Activated CD4-positive, alpha-beta memory T cell treated with anti-CD3 and anti-CD28 coated beads, Interleukin-2, amount 10 ng/mL, durations not matched to agents 7 days and 5 days (primary cell): ENCODE measurements at regions not wholly inside any gene's neighbourhood (a gene's known extent, or its start where the extent isn't known, plus 50 kb on each side); places are given as distances from the start of the nearest gene placed in this dataset.

Experiments used
- CTCF ChIA-PET: fragments of 350-600 bp; sonication (Branson Sonifier 250); formaldehyde crosslinking; loops from one replicate; lab custom pipeline; 2021; ENCODE audit warnings: antibody characterized with exemption, inconsistent platforms; lab: Charles Lee
- POLR2A ChIA-PET: fragments of 350-600 bp; sonication (Branson Sonifier 250); formaldehyde crosslinking; loops from one replicate; lab custom pipeline; 2021; ENCODE audit warnings: antibody characterized with exemption; lab: Charles Lee
- DNase-seq: peaks from one replicate; pipeline ENCODE4 v3.0.0-alpha.2; 2020
- H3K27ac Mint-ChIP-seq: one replicate; pipeline ENCODE4 v1.8.0; 2021; ENCODE audit warnings: mild to moderate bottlenecking, mixed read lengths
- H3K27me3 Mint-ChIP-seq: one replicate; pipeline ENCODE4 v1.8.0; 2021; ENCODE audit warnings: mixed read lengths
- H3K36me3 Mint-ChIP-seq: one replicate; pipeline ENCODE4 v1.8.0; 2021; ENCODE audit warnings: low read depth, mixed read lengths
- H3K4me1 Mint-ChIP-seq: one replicate; pipeline ENCODE4 v1.8.0; 2021; ENCODE audit warnings: mixed read lengths
- H3K4me3 Mint-ChIP-seq: one replicate; pipeline ENCODE4 v1.8.0; 2021; ENCODE audit warnings: mild to moderate bottlenecking, mixed read lengths
- H3K9me3 Mint-ChIP-seq: one replicate; pipeline ENCODE4 v1.8.0; 2021; ENCODE audit warnings: mixed read lengths

DNA sequence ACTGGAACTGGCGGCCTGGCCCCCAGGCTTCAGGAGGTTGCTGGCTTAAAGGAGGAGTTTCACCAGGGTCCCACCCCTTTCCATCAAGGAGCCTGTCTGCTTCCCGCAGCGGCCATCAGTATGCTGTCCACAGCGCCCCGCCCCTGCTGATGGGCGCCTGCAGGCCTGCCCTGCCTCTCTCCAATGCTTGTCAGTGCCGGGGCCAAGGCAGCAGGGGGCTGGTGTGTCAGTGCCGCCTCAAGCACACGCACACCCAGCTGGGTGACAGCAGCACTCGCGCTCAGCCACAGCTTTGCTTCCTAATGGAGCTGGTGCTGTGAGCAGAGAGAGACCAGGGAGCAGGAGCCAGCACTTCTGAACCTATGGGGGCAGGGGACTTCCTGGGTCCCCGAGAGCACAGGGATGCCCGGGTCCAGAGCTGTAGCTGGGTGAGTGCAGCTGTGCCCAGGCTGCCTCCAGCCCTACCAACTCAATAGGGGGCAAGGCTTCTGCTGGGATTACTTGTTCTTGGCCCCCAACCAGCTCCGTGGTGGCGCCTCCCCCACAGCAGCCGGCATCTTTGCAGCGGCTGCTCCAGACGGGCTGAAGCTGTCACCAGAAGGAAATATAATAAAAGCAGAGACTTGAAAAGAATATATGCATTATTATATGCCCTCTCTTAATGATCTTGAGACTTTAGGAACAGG lies 377.2 kb upstream of the LRATD1 start:
- no peak overlapping the region for H3K4me3 Mint-ChIP-seq
- H3K4me1 Mint-ChIP-seq: no peaks in the 10 kb centered on the region
- no peaks in the 10 kb centered on the region for H3K27me3 Mint-ChIP-seq
- POLR2A ChIA-PET: no interaction called here
- H3K36me3 Mint-ChIP-seq: no peaks in the 10 kb centered on the region
- no peak for DNase-seq
- peaks cover 10% of the 10 kb centered on the region for H3K9me3 Mint-ChIP-seq
- CTCF ChIA-PET: no interaction called here
- no peak overlapping the region for H3K27ac Mint-ChIP-seq

DNA sequence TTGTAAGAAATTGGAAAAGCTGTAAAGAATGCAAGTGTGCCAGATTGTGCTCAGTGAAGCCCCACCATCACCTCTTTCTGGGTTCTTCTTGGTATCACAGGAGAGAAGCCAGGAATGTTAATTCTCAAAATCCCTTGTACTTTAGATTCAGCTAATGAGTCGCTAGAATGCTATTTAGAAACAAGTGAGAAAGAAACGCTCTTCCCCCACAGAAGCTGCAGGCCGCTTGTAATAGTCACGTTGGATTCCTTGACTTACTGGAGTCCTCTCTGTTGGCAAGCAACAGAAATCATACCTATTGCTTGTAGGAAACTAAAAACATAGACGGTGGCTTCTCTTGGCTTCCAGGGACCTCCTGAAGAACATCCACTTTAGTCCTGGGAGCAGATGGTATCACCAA lies 375.6 kb upstream of the LRATD1 start:
- no peaks in the 10 kb centered on the region for H3K27me3 Mint-ChIP-seq
- H3K9me3 Mint-ChIP-seq: peaks cover 10% of the 10 kb centered on the region
- ChIA-PET CTCF (no interaction called here), POLR2A (interaction anchor here (0.6 kb wide), 1 partner anchor 81 kb away, joined by 3 read pairs; no protein-coding TSS in a partner anchor)
- H3K4me3 Mint-ChIP-seq: no peak overlapping the region
- DNase-seq: no peak
- H3K36me3 Mint-ChIP-seq: no peaks in the 10 kb centered on the region
- H3K27ac Mint-ChIP-seq: no peak overlapping the region
- no peaks in the 10 kb centered on the region for H3K4me1 Mint-ChIP-seq

DNA sequence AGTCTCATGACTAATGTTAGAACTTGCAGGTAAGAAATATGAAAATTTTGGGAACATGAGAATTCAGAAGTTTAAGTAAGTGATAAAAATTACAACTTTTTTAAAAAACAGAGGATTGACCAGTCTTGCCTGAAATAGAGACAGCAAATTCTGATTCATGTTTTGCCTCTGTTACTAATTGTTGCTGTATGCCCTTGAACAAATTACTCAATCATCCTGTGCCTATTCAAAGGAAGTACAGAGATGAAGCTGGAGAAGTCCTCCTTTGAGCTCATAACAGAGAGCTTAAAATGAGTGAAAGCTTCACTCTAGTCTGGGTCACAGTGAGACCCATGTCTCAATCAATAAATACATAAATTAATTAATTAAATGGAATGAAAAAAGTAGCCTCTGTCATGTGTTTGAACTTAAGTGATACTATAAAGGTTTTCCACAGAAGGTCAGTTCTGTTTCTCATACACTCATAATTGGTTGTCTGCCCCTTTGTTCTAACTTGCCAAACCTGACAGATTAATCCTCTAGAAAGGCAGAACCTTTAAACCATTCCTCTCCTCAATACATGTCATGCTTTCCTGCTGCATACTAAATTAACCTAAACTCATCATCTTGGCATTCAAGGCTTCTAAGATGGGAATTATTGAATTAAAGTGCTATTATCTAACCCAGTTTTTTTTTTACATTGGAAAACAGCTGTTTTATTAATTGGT lies 374.6 kb upstream of the LRATD1 start:
- no peak overlapping the region for H3K27ac Mint-ChIP-seq
- peaks cover 10% of the 10 kb centered on the region for H3K9me3 Mint-ChIP-seq
- H3K4me3 Mint-ChIP-seq: no peak overlapping the region
- no peaks in the 10 kb centered on the region for H3K27me3 Mint-ChIP-seq
- ChIA-PET POLR2A (no interaction called here), CTCF (no interaction called here)
- H3K36me3 Mint-ChIP-seq: no peaks in the 10 kb centered on the region
- H3K4me1 Mint-ChIP-seq: no peaks in the 10 kb centered on the region
- no peak for DNase-seq

DNA sequence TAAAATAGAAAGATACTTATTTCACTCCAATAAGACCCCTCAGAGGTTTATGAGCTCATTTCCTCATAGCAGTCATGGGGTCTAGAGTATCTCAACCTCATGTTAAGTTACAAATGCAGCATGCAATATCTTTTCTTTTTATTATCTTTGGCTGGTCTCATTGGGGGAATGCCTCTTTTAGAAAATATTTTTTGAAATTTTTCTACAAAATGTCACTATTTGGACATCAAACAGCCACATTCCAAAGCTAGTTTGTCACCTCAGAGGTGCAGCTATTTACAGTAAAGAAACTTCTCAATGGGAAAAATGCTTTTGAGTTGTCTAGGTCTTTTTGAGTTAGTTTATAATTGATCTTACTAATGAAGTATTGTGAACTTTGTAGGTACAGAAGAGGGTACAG lies 370.7 kb upstream of the LRATD1 start:
- Mint-ChIP-seq H3K27me3 (no peaks in the 10 kb centered on the region), H3K4me3 (no peak overlapping the region), H3K4me1 (no peaks in the 10 kb centered on the region), H3K9me3 (peaks cover 10% of the 10 kb centered on the region), H3K27ac (no peak overlapping the region), H3K36me3 (no peaks in the 10 kb centered on the region)
- CTCF ChIA-PET: no interaction called here
- POLR2A ChIA-PET: no interaction called here
- DNase-seq: no peak

DNA sequence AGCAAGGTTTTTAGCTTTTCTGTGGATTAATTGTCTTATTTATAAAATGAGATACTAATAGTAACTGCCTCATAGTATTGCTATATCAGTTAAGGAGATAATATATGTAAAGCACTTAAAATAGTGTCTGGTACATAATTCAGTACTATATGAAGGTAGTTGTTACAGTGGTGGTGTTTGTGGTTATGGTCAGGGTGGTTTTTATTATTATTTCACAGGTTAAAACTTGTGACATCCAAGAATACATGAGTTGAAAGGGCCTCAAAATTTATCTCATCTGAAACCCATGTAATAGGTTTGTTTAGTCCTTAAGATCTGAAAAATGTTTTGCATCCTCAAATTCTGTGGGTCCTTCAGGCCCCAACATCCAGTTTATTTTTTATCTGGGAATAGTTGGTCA lies 369.5 kb upstream of the LRATD1 start:
- Mint-ChIP-seq H3K4me3 (no peak overlapping the region), H3K36me3 (no peaks in the 10 kb centered on the region), H3K9me3 (peaks cover 6% of the 10 kb centered on the region), H3K4me1 (no peaks in the 10 kb centered on the region), H3K27ac (no peak overlapping the region), H3K27me3 (no peaks in the 10 kb centered on the region)
- no peak for DNase-seq
- ChIA-PET CTCF (no interaction called here), POLR2A (no interaction called here)

DNA sequence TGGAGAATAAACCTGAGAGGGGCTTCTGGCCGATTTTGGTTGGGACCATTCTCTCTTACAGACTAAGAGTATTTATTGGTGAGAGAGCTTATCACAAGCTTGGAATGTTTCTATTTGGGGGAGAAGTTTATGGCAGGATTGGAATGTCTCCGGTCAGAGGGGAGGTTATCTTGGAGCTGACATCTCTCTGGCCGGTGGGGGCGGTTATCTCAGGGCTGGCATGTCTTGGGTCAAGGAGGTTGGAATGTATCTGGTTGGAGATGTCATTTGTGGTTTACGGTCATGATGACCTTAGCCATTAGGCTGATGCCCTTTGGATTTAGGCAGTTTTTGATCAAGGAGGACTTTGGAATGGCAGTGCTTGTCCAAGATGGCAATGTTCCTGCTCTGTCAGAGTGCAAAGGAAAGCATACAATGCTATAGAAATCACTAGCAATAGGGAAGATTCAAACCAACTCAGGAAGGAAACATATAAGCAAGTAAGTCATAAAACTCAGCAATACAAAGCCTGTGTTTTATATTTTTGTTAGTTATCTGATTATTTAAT lies 362.4 kb upstream of the LRATD1 start:
- POLR2A ChIA-PET: no interaction called here
- Mint-ChIP-seq H3K4me3 (no peak overlapping the region), H3K27me3 (no peaks in the 10 kb centered on the region), H3K9me3 (peaks cover 6% of the 10 kb centered on the region), H3K27ac (no peak overlapping the region), H3K36me3 (no peaks in the 10 kb centered on the region), H3K4me1 (no peaks in the 10 kb centered on the region)
- DNase-seq: no peak
- CTCF ChIA-PET: no interaction called here

DNA sequence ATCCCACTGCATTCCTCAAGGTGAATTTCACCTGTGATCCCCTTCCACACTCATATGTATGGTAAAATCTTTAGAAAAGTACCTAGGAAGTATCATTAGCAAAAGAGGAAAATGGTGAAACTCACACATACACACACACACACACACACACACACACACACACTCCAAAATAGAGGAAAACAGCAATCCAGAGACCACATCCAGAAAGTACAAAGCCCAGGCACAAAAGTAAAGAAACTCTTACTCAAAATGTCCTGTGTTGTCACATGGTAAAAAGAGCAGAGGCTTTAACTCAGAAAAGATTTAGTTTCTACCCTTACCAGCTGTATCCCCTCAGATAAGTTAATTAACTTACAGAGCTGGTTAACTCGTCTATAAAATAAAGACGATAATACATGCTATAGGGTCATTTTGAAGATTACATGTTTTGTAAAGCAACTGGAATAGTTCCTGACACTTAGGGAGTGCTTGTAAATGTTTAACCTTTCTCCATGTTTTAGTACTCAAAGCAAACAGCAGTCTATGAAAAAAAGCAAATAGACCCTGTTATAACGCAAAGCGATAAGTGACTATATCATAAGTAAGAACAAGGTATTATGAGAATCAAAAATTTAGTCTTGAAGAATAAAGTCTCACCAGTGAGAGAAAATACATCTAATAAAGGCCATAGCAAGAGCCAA lies 360.0 kb upstream of the LRATD1 start:
- DNase-seq: no peak
- H3K27ac Mint-ChIP-seq: no peak overlapping the region
- no peaks in the 10 kb centered on the region for H3K36me3 Mint-ChIP-seq
- H3K9me3 Mint-ChIP-seq: peaks cover 10% of the 10 kb centered on the region
- no peaks in the 10 kb centered on the region for H3K27me3 Mint-ChIP-seq
- no peak overlapping the region for H3K4me3 Mint-ChIP-seq
- POLR2A ChIA-PET: no interaction called here
- no peaks in the 10 kb centered on the region for H3K4me1 Mint-ChIP-seq
- CTCF ChIA-PET: no interaction called here

DNA sequence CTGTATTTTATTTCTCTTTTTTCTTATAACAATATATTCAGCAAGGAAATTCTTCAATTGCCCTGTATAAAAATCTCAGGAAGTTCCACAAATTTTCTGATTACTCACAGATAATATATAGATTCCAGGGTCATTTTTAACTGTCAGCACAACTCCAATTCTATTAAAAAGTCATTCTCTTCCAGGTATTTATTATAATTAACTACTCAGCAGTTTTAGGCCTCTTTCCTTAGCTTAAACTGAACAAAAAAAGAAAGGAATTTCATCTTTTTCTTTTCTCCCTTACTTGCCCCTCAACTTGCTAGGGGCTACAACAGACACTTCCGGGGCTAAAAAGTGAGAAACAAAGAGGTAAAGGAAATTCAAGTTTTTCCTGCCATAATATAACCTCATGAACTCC lies 358.9 kb upstream of the LRATD1 start:
- DNase-seq: no peak
- no peaks in the 10 kb centered on the region for H3K27me3 Mint-ChIP-seq
- no peak overlapping the region for H3K4me3 Mint-ChIP-seq
- ChIA-PET POLR2A (no interaction called here), CTCF (no interaction called here)
- no peak overlapping the region for H3K27ac Mint-ChIP-seq
- no peaks in the 10 kb centered on the region for H3K4me1 Mint-ChIP-seq
- H3K9me3 Mint-ChIP-seq: peaks cover 10% of the 10 kb centered on the region
- H3K36me3 Mint-ChIP-seq: no peaks in the 10 kb centered on the region

DNA sequence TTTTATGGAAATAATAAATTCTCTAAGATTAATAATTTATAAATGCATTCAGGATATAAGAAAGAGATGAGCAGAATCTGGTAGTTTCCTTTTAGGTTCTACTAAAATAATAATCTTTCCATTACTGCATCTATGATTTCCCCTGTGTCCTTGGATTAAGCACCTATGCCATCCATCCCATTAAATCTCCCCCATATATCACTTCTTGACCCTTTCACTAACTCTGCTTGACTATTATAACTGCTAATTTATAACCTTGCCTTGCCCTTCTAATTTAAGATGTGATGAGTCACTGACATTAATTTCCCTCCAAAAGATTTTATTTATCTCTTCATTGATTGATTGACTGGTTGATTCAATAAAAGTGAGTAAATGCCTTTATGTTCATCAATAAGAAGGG lies 348.3 kb upstream of the LRATD1 start:
- no peak for DNase-seq
- Mint-ChIP-seq H3K36me3 (no peaks in the 10 kb centered on the region), H3K4me1 (no peaks in the 10 kb centered on the region), H3K4me3 (no peak overlapping the region), H3K27ac (no peak overlapping the region), H3K27me3 (no peaks in the 10 kb centered on the region), H3K9me3 (peaks cover 4% of the 10 kb centered on the region)
- ChIA-PET CTCF (no interaction called here), POLR2A (no interaction called here)

DNA sequence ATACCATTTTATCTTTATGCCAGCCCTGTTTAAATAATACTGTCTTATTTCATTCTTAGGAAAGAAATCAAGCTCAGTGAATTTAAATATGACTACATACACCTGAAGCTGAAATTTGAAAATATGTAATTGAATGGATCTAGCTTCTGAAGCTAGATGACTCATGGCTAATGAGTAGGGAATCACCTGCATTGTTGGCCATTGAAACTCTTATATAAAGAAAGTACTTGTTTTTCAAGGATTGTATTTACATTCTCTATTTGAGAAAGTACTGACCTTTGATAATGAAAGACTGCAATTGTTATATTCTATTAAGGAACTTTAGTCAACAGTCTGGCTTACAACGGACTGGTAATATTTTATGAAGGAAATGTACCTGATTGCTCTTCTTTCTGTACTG lies 346.7 kb upstream of the LRATD1 start:
- DNase-seq: no peak
- H3K36me3 Mint-ChIP-seq: no peaks in the 10 kb centered on the region

DNA sequence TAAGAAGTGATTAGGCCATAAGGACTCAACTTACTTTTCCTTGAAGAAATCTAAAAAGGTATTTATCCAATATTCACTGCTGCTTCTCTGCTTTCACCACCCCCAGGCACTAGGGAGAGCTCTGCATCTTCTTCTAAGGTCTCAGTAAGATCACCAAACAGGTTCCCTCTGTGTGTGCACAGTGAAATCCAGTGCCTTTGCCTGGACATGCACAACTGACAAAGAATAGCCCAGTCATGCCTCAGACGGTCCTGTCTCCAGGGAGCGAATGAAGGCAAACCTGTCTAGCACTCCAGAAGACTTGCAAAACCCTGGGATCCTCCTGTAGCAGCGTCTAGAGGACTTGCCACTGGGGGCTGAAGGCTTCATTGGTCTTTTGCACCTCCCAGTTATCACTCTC lies 344.5 kb upstream of the LRATD1 start:
- H3K27ac Mint-ChIP-seq: no peak overlapping the region
- ChIA-PET CTCF (no interaction called here), POLR2A (no interaction called here)
- H3K4me3 Mint-ChIP-seq: no peak overlapping the region
- DNase-seq: no peak
- no peaks in the 10 kb centered on the region for H3K36me3 Mint-ChIP-seq
- H3K9me3 Mint-ChIP-seq: peaks cover 4% of the 10 kb centered on the region
- H3K4me1 Mint-ChIP-seq: no peaks in the 10 kb centered on the region
- H3K27me3 Mint-ChIP-seq: no peaks in the 10 kb centered on the region

More for the DNA sequence above, 346.7 kb upstream of the LRATD1 start:
- CTCF ChIA-PET: no interaction called here
- H3K4me1 Mint-ChIP-seq: no peaks in the 10 kb centered on the region
- H3K27me3 Mint-ChIP-seq: no peaks in the 10 kb centered on the region
- no peak overlapping the region for H3K4me3 Mint-ChIP-seq
- no peak overlapping the region for H3K27ac Mint-ChIP-seq
- POLR2A ChIA-PET: no interaction called here
- H3K9me3 Mint-ChIP-seq: peaks cover 4% of the 10 kb centered on the region

DNA sequence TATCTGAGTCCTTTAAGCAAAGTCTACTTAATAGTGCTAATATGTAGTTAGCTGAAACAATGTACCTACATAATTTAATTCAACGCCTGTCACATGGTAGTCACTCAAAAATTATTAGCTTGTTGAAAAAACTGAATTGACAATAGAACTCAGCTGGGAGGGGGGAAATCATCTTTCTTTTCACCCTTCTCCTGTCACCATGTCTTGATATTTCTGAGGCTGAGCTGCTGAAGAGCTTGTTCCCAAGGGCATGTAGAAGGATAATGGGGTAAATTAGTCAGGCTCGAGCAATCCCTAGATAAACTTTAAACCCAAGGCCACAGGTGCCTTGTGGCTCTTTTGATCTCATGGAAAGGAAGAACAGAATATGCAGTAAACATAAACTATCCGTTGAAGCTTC lies 339.6 kb upstream of the LRATD1 start:
- no peak overlapping the region for H3K4me3 Mint-ChIP-seq
- H3K9me3 Mint-ChIP-seq: peaks cover 2% of the 10 kb centered on the region
- no peaks in the 10 kb centered on the region for H3K27me3 Mint-ChIP-seq
- H3K27ac Mint-ChIP-seq: no peak overlapping the region
- no peak for DNase-seq
- H3K36me3 Mint-ChIP-seq: no peaks in the 10 kb centered on the region
- CTCF ChIA-PET: no interaction called here
- POLR2A ChIA-PET: no interaction called here
- no peaks in the 10 kb centered on the region for H3K4me1 Mint-ChIP-seq

DNA sequence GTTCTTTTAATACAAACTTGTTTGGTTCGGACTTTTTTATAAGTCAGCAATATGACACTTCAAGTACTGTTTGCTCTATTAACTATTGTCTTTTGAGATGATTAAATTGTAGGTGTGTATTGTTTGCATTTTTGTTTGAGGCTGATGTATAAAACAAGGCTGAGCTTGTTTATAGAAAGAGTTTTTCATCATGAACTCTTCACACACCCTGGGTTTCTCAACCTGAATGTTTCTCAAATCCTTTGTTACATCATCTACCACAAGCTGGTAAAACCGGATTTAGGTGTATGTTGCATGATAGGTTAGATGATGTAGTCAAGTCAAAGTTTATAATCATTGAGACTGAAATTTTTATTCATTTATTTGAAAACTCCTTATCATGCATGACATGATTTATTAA lies 335.2 kb upstream of the LRATD1 start:
- no peak overlapping the region for H3K4me3 Mint-ChIP-seq
- ChIA-PET POLR2A (no interaction called here), CTCF (no interaction called here)
- H3K4me1 Mint-ChIP-seq: no peaks in the 10 kb centered on the region
- H3K9me3 Mint-ChIP-seq: peaks cover 3% of the 10 kb centered on the region
- no peak overlapping the region for H3K27ac Mint-ChIP-seq
- H3K36me3 Mint-ChIP-seq: no peaks in the 10 kb centered on the region
- H3K27me3 Mint-ChIP-seq: no peaks in the 10 kb centered on the region
- DNase-seq: no peak
